HUES64 (cell line): ENCODE measurements at regions not wholly inside any gene's neighbourhood (a gene's known extent, or its start where the extent isn't known, plus 50 kb on each side); places are given as distances from the start of the nearest gene placed in this dataset.

Experiments
- H3K27ac ChIP-seq: 2 replicates; pipeline ENCODE4 v1.7.0; 2013; ENCODE audit warnings: low read depth, low read length, inconsistent platforms
- H3K27me3 ChIP-seq: 2 replicates; pipeline ENCODE4 v1.6.1; 2013; ENCODE audit warnings: mild to moderate bottlenecking, low read length; ENCODE audit not compliant: insufficient read depth
- H3K36me3 ChIP-seq: 2 replicates; pipeline ENCODE4 v1.6.1; 2013; ENCODE audit warnings: mild to moderate bottlenecking, low read length; ENCODE audit not compliant: insufficient read depth
- H3K4me1 ChIP-seq: 2 replicates; pipeline ENCODE4 v1.6.1; 2013; ENCODE audit warnings: mild to moderate bottlenecking, low read length, moderate library complexity; ENCODE audit not compliant: insufficient read depth
- H3K4me3 ChIP-seq: 2 replicates; pipeline ENCODE4 v1.5.1; 2013; ENCODE audit warnings: mild to moderate bottlenecking, low read length, moderate library complexity
- H3K9ac ChIP-seq: 2 replicates; pipeline ENCODE4 v1.6.1; 2013; ENCODE audit warnings: mild to moderate bottlenecking, low read depth, low read length
- H3K9me3 ChIP-seq: 2 replicates; pipeline ENCODE4 v1.6.1; 2013; ENCODE audit warnings: low read depth, low read length; ENCODE audit not compliant: insufficient read depth
- WGBS: fragments of 150-250, 120-280 bp; methylation state at CpG from one replicate; pipeline ENCODE4 v1.1.7; 2013; ENCODE audit warnings: missing lambda C conversion rate; 5-methylcytosine and 5-hydroxymethylcytosine counted together

GRCh38 chr13:18960637-18961227, 220.9 kb downstream of the TUBA3C start:
- no peak overlapping the region for H3K9ac ChIP-seq
- H3K4me3 ChIP-seq, result no peak overlapping the region
- H3K27ac ChIP-seq, result no peak overlapping the region
- no peaks in the 10 kb centered on the region for H3K4me1 ChIP-seq
- no peaks in the 10 kb centered on the region for H3K27me3 ChIP-seq
- no peaks in the 10 kb centered on the region for H3K36me3 ChIP-seq
- H3K9me3 ChIP-seq, result peaks cover 86% of the 10 kb centered on the region
- WGBS, result 66% methylated on average over 5 of the region's 5 CpGs

GRCh38 chr13:18959996-18960395, 221.6 kb downstream of the TUBA3C start:
- 82% methylated on average over 6 of the region's 6 CpGs for WGBS
- no peaks in the 10 kb centered on the region for H3K27me3 ChIP-seq
- no peak overlapping the region for H3K4me3 ChIP-seq
- no peaks in the 10 kb centered on the region for H3K36me3 ChIP-seq
- peaks cover 86% of the 10 kb centered on the region for H3K9me3 ChIP-seq
- no peak overlapping the region for H3K27ac ChIP-seq
- H3K9ac ChIP-seq, result no peak overlapping the region
- H3K4me1 ChIP-seq, result no peaks in the 10 kb centered on the region

GRCh38 chr13:18959229-18959628, 222.4 kb downstream of the TUBA3C start:
- WGBS, result 78% methylated on average over 2 of the region's 2 CpGs
- H3K27ac ChIP-seq, result no peak overlapping the region
- no peaks in the 10 kb centered on the region for H3K27me3 ChIP-seq
- no peaks in the 10 kb centered on the region for H3K4me1 ChIP-seq
- peaks cover 86% of the 10 kb centered on the region for H3K9me3 ChIP-seq
- H3K36me3 ChIP-seq, result no peaks in the 10 kb centered on the region
- H3K4me3 ChIP-seq, result no peak overlapping the region
- no peak overlapping the region for H3K9ac ChIP-seq

GRCh38 chr13:18956473-18957078, 225.0 kb downstream of the TUBA3C start:
- H3K27me3 ChIP-seq, result no peaks in the 10 kb centered on the region
- H3K9ac ChIP-seq, result no peak overlapping the region
- no peaks in the 10 kb centered on the region for H3K36me3 ChIP-seq
- no peak overlapping the region for H3K4me3 ChIP-seq
- H3K4me1 ChIP-seq, result no peaks in the 10 kb centered on the region
- H3K27ac ChIP-seq, result no peak overlapping the region
- H3K9me3 ChIP-seq, result peaks cover 97% of the 10 kb centered on the region
- 75% methylated on average over 4 of the region's 4 CpGs for WGBS

GRCh38 chr13:18954254-18954653, 227.4 kb downstream of the TUBA3C start:
- H3K36me3 ChIP-seq, result no peaks in the 10 kb centered on the region
- no peaks in the 10 kb centered on the region for H3K27me3 ChIP-seq
- H3K9ac ChIP-seq, result no peak overlapping the region
- H3K4me3 ChIP-seq, result no peak overlapping the region
- H3K27ac ChIP-seq, result no peak overlapping the region
- peaks cover 96% of the 10 kb centered on the region for H3K9me3 ChIP-seq
- H3K4me1 ChIP-seq, result no peaks in the 10 kb centered on the region
- WGBS, result 51% methylated on average over 5 of the region's 5 CpGs

GRCh38 chr13:18953139-18953930, 228.3 kb downstream of the TUBA3C start:
- no peak overlapping the region for H3K9ac ChIP-seq
- no peaks in the 10 kb centered on the region for H3K4me1 ChIP-seq
- no peaks in the 10 kb centered on the region for H3K36me3 ChIP-seq
- no peak overlapping the region for H3K27ac ChIP-seq
- H3K9me3 ChIP-seq, result peaks cover 96% of the 10 kb centered on the region
- no peaks in the 10 kb centered on the region for H3K27me3 ChIP-seq
- H3K4me3 ChIP-seq, result no peak overlapping the region
- 75% methylated on average over 8 of the region's 8 CpGs for WGBS

GRCh38 chr13:18952225-18953016, 229.2 kb downstream of the TUBA3C start:
- Histone ChIP-seq H3K9ac (no peak overlapping the region), H3K4me3 (no peak overlapping the region), H3K36me3 (no peaks in the 10 kb centered on the region), H3K27me3 (no peaks in the 10 kb centered on the region), H3K9me3 (peaks cover 97% of the 10 kb centered on the region), H3K4me1 (no peaks in the 10 kb centered on the region), H3K27ac (no peak overlapping the region)
- WGBS, result 84% methylated on average over 18 of the region's 18 CpGs

- whole genome bisulfite sequencing, result 94% methylated on average over 13 of the region's 13 CpGs
- H3K36me3 ChIP-seq, result no peaks in the 10 kb centered on the region
- peaks cover 97% of the 10 kb centered on the region for H3K9me3 ChIP-seq
- no peaks in the 10 kb centered on the region for H3K4me1 ChIP-seq
- H3K27me3 ChIP-seq, result no peaks in the 10 kb centered on the region
- no peak overlapping the region for H3K4me3 ChIP-seq
- H3K9ac ChIP-seq, result no peak overlapping the region
- no peak overlapping the region for H3K27ac ChIP-seq
These were observed 230.2 kb downstream of the TUBA3C start for GRCh38 chr13:18951412-18951811.

GRCh38 chr13:18949970-18950369, 231.7 kb downstream of the TUBA3C start:
- no peaks in the 10 kb centered on the region for H3K4me1 ChIP-seq
- no peak overlapping the region for H3K9ac ChIP-seq
- no peaks in the 10 kb centered on the region for H3K36me3 ChIP-seq
- H3K9me3 ChIP-seq, result peaks cover 97% of the 10 kb centered on the region
- H3K27ac ChIP-seq, result no peak overlapping the region
- WGBS, result 91% methylated on average over 7 of the region's 7 CpGs
- H3K4me3 ChIP-seq, result no peak overlapping the region
- no peaks in the 10 kb centered on the region for H3K27me3 ChIP-seq

- Histone ChIP-seq H3K9me3 (peaks cover 97% of the 10 kb centered on the region), H3K4me1 (no peaks in the 10 kb centered on the region), H3K27ac (no peak overlapping the region), H3K36me3 (no peaks in the 10 kb centered on the region), H3K27me3 (no peaks in the 10 kb centered on the region), H3K9ac (no peak overlapping the region), H3K4me3 (no peak overlapping the region)
- 58% methylated on average over 9 of the region's 9 CpGs for WGBS
These were observed 232.2 kb downstream of the TUBA3C start for GRCh38 chr13:18949489-18949761.
